Liver (tissue), 2 donors: ENCODE measurements at regions not wholly inside any gene's neighbourhood (a gene's known extent, or its start where the extent isn't known, plus 50 kb on each side); places are given as distances from the start of the nearest gene placed in this dataset.

Source experiments
- CTCF ChIP-seq: fragments of 150-350 bp; IDR thresholded peaks from 2 replicates; pipeline ENCODE4 v1.5.1; 2017; ENCODE audit warnings: improper control_type of control experiment, low read depth, low read length; ENCODE audit not compliant: missing input control
- ZBTB33 ChIP-seq: IDR thresholded peaks from 2 replicates; pipeline ENCODE4 v1.6.1; 2016; ENCODE audit warnings: antibody characterized with exemption
- donor health status: healthy.

- TF ChIP-seq ZBTB33 (no peak), CTCF (no peak)
Measured at GRCh38 chr10:6737080-6737641, 157.1 kb upstream of the PRKCQ start.
